ENCODE measurements at regions not wholly inside any gene's neighbourhood (a gene's known extent, or its start where the extent isn't known, plus 50 kb on each side); places are given as distances from the start of the nearest gene placed in this dataset.

DNA sequence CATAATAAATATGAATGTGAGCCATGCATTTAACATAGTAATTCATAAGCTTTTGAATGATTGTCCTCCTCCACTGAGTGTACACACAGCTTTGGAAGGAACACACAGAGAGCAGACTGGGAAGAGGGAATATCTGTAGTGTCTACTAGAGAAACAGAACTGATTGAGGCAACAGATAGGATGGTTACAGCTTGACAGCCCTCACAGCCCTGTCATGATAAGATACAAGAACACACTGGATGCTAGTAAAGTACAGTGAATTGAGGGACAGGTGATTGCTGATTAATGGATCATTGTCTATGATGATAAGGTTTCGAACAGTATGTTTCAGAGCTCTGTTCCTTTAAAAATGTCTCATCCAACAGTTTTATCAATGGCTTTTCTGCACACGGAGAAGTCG lies 383.4 kb upstream of the GBE1 start:
- Histone ChIP-seq H3K4me3 (ENCODE audit: low read length) (no peak overlapping the region), H3K9me3 (replicated peaks; ENCODE audit: low read length) (no peaks in the 10 kb centered on the region), H3K4me1 (ENCODE audit: control insufficient read depth, insufficient read depth, low read length) (no peaks in the 10 kb centered on the region), H3K9ac (ENCODE audit: low read depth, low read length) (no peak overlapping the region), H3K36me3 (ENCODE audit: insufficient read depth, low read length) (no peaks in the 10 kb centered on the region), H3K27me3 (ENCODE audit: control insufficient read depth, insufficient read depth, low read length) (no peaks in the 10 kb centered on the region), H3K4me2 (ENCODE audit: low read length) (no peak overlapping the region)

DNA sequence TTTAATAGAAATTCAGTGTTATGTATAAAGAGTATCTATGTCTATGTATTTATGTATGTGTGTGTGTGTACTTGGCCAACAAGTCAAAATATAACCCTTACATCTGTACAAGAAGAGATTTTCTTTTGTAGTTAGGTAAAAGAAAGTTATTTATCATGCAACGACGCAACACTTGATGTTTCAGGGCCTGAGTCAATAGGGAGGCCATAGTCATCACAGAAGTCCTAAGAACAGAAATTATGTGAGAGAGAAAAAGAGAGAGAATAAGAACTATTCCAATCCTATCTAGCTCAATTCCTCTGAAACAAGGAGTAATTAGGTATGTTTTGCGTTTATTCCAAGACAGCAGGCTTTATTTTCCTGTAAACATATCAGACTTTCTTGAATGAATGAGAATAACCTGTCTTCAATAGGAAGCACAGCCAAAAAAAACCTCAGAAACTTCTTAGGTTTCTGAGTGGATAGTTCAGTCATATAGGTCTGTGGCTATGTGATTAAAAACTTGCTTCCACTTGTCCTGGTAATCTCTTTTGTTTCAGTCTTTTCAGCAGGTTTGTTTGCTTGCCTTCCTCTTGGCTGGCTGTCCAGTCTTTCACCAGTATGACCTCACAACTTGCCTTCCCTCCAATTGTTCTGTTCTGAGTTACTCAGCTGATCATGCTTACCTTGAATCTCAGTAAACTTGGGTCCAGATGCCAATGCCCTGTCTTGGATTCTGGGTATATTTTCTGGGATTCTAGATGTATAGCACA lies 382.4 kb upstream of the GBE1 start:
- Histone ChIP-seq H3K4me3 (ENCODE audit: low read length) (no peak overlapping the region), H3K9me3 (replicated peaks; ENCODE audit: low read length) (no peaks in the 10 kb centered on the region), H3K36me3 (ENCODE audit: insufficient read depth, low read length) (no peaks in the 10 kb centered on the region), H3K4me2 (ENCODE audit: low read length) (no peak overlapping the region), H3K9ac (ENCODE audit: low read depth, low read length) (no peak overlapping the region), H3K27me3 (ENCODE audit: control insufficient read depth, insufficient read depth, low read length) (no peaks in the 10 kb centered on the region), H3K4me1 (ENCODE audit: control insufficient read depth, insufficient read depth, low read length) (no peaks in the 10 kb centered on the region)

DNA sequence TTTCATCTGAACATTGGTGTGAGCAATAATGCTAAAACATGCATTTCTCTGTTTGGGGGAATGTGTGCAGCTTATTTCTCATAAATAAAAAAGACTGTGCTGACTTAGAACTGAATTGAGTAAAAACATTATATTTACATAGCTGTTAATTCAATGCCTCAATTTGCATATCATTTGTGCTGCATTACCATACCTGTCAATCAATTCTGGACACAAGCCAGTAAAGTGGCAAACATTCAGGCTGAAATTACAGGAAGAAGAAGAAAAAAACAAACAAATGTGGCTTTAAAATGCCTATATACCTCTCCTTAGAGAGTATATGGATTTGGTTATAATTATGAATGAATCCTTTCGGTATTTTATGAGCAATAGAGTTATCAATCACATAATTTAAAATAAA lies 380.1 kb upstream of the GBE1 start:
- H3K36me3 ChIP-seq (ENCODE audit: insufficient read depth, low read length), result no peaks in the 10 kb centered on the region
- H3K9me3 ChIP-seq (replicated peaks; ENCODE audit: low read length), result no peaks in the 10 kb centered on the region
- no peak overlapping the region for H3K9ac ChIP-seq (ENCODE audit: low read depth, low read length)
- H3K4me1 ChIP-seq (ENCODE audit: control insufficient read depth, insufficient read depth, low read length), result no peaks in the 10 kb centered on the region
- H3K4me2 ChIP-seq (ENCODE audit: low read length), result no peak overlapping the region
- no peaks in the 10 kb centered on the region for H3K27me3 ChIP-seq (ENCODE audit: control insufficient read depth, insufficient read depth, low read length)
- no peak overlapping the region for H3K4me3 ChIP-seq (ENCODE audit: low read length)

DNA sequence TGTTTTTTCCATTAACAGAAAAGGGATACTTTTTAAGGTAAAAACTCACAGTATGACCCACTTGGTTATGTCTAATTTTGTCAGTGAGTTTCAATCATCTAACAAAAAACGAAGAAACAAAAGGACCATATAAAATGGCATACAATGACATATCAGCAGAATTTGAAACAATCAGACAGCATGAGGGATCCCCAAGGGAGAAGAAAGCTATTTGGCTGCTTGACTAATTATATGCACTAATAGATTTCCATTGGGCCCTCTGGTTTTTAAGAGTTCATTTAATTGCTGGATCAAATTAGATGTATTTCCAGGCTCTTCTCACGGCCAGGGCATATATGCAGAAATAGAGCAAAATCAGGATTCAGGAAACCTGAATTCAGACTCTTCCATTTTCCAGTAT lies 376.4 kb upstream of the GBE1 start:
- H3K9me3 ChIP-seq (replicated peaks; ENCODE audit: low read length), result no peaks in the 10 kb centered on the region
- H3K4me1 ChIP-seq (ENCODE audit: control insufficient read depth, insufficient read depth, low read length), result no peaks in the 10 kb centered on the region
- no peak overlapping the region for H3K4me2 ChIP-seq (ENCODE audit: low read length)
- H3K4me3 ChIP-seq (ENCODE audit: low read length), result no peak overlapping the region
- H3K27me3 ChIP-seq (ENCODE audit: control insufficient read depth, insufficient read depth, low read length), result no peaks in the 10 kb centered on the region
- no peak overlapping the region for H3K9ac ChIP-seq (ENCODE audit: low read depth, low read length)
- no peaks in the 10 kb centered on the region for H3K36me3 ChIP-seq (ENCODE audit: insufficient read depth, low read length)

DNA sequence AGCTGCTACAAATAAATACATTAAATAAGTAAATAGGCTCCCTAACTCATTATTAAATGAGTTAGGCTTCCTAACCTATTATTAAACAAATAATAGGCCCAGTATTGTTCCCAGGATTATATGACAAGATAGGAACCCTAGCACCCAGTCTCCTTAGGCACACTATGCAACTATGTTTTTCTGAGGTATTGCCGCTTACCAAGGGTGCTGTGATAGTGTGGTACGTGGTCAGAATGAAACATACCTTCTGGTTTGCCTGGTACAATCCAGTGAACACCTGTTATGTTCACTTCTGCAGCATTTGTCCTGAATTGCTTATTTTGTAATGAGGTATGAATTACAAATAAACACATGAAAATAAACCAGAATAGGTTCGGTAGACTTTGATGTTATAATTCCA lies 375.6 kb upstream of the GBE1 start:
- Histone ChIP-seq H3K36me3 (ENCODE audit: insufficient read depth, low read length) (no peaks in the 10 kb centered on the region), H3K9ac (ENCODE audit: low read depth, low read length) (no peak overlapping the region), H3K4me3 (ENCODE audit: low read length) (no peak overlapping the region), H3K4me2 (ENCODE audit: low read length) (no peak overlapping the region), H3K4me1 (ENCODE audit: control insufficient read depth, insufficient read depth, low read length) (no peaks in the 10 kb centered on the region), H3K27me3 (ENCODE audit: control insufficient read depth, insufficient read depth, low read length) (no peaks in the 10 kb centered on the region), H3K9me3 (replicated peaks; ENCODE audit: low read length) (no peaks in the 10 kb centered on the region)

DNA sequence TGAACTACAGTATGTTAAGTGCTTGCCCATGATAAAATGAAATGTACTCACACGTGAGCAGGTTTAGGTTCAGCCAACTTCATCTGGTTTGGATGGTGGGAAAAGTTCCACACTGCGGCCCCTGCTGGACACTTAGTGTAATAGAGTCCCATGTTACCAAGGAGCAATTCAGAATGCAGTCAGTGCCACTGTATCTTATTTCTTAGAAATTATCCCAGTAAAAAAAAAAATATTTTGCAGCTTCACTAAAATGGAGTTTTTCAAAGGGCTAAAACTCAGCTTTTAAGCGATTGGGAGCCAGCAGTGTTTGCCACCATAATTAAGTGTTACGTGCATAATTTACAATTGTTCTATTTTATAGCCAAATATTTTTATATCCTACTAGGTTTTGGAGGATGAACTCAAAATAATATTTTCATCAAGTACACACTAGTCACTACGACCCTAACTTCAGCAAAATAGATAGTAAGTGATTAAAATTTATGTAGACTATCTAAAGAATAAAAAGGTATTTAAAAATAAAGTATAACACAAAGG lies 371.7 kb upstream of the GBE1 start:
- Histone ChIP-seq H3K4me2 (ENCODE audit: low read length) (no peak overlapping the region), H3K9me3 (replicated peaks; ENCODE audit: low read length) (no peaks in the 10 kb centered on the region), H3K27me3 (ENCODE audit: control insufficient read depth, insufficient read depth, low read length) (no peaks in the 10 kb centered on the region), H3K36me3 (ENCODE audit: insufficient read depth, low read length) (no peaks in the 10 kb centered on the region), H3K9ac (ENCODE audit: low read depth, low read length) (no peak overlapping the region), H3K4me1 (ENCODE audit: control insufficient read depth, insufficient read depth, low read length) (no peaks in the 10 kb centered on the region), H3K4me3 (ENCODE audit: low read length) (no peak overlapping the region)

DNA sequence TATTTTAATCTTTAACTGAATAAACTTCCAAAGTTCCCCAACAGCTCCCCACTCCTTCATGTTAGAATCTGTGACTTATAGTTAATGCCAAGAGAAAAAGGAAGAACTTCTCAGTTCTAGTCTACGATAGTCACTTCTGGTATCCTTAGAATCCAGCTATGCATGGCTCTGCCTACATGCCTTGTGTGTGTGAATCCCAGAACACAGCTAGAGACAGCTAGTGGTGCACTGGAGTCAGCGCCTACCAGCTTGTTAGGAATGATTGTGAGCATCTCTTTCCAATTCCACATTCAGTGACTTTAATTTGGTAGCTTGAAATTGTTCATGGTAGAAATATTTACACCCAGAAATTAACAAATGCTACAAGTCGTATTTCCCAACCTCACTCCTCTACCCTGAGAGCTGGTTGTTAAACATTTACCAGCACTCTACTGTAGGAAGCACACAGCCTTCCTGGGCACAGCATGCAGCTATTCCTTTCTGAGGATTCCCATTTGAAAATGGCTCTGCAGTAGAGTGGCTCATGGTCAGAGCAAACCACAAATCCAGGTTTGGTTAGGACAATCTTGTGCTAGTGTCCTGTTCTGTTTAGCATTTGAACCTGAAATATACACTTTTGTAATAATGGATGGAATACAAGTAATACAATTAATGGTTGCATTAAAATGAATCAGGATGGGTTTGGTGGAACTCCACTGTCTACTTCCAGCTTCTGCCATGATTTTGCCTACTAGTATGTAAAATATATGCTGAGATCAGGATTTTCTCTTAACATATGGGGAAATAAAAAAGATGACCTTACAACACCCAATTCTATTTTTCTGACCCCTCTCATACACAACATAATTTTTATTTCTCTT lies 371.0 kb upstream of the GBE1 start:
- Histone ChIP-seq H3K9me3 (replicated peaks; ENCODE audit: low read length) (no peaks in the 10 kb centered on the region), H3K4me1 (ENCODE audit: control insufficient read depth, insufficient read depth, low read length) (no peaks in the 10 kb centered on the region), H3K4me3 (ENCODE audit: low read length) (no peak overlapping the region), H3K36me3 (ENCODE audit: insufficient read depth, low read length) (no peaks in the 10 kb centered on the region), H3K27me3 (ENCODE audit: control insufficient read depth, insufficient read depth, low read length) (no peaks in the 10 kb centered on the region), H3K4me2 (ENCODE audit: low read length) (no peak overlapping the region), H3K9ac (ENCODE audit: low read depth, low read length) (no peak overlapping the region)

DNA sequence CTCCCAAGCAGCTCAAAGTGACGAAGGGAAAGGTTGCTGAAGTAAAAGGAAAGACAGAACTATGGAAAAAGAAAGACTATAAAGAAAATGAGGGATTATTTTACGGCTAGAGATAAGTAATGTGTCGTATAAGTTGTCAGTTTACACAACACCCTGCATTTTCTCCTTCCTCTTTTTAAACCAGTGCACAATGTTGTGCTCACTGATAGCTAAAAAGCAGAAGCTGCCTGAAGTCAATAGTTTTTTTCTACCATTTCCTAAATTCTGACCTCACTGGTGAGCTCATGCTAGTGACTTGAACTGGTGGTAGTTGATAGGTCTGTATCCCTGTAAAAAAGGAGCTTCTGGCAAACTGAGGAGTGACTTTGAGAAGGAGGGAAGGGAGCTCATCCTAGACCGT lies 368.6 kb upstream of the GBE1 start:
- Histone ChIP-seq H3K4me3 (ENCODE audit: low read length) (no peak overlapping the region), H3K36me3 (ENCODE audit: insufficient read depth, low read length) (no peaks in the 10 kb centered on the region), H3K9me3 (replicated peaks; ENCODE audit: low read length) (no peaks in the 10 kb centered on the region), H3K4me1 (ENCODE audit: control insufficient read depth, insufficient read depth, low read length) (no peaks in the 10 kb centered on the region), H3K27me3 (ENCODE audit: control insufficient read depth, insufficient read depth, low read length) (no peaks in the 10 kb centered on the region), H3K9ac (ENCODE audit: low read depth, low read length) (no peak overlapping the region), H3K4me2 (ENCODE audit: low read length) (no peak overlapping the region)

DNA sequence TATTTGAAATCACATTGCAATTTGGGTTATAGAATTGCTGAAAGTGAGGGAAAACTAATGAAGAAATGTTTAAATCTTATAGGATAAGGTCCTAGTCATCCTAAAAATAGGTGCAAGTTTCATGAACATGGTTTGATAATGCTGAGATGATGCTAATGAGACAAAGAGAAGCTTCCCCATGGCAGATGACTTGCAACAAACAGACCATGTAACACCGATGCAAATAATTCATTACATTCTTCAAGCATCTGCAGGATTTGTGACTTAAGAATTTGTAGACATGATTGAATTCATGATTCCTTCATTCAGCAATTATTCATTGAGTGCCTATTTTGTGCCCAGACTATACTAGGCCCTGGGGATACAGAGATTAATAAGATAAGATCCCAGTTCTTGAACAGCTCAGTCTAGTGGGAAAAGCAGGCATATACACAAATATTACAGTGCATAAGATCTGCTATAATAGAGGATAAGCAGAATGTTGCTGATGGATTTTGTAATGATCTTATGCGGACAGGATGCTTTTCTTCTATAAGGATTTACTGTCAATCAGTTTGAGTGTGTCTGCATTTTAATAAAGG lies 367.9 kb upstream of the GBE1 start:
- H3K9me3 ChIP-seq (replicated peaks; ENCODE audit: low read length), result no peaks in the 10 kb centered on the region
- no peak overlapping the region for H3K4me2 ChIP-seq (ENCODE audit: low read length)
- H3K4me1 ChIP-seq (ENCODE audit: control insufficient read depth, insufficient read depth, low read length), result no peaks in the 10 kb centered on the region
- H3K9ac ChIP-seq (ENCODE audit: low read depth, low read length), result no peak overlapping the region
- H3K36me3 ChIP-seq (ENCODE audit: insufficient read depth, low read length), result no peaks in the 10 kb centered on the region
- no peak overlapping the region for H3K4me3 ChIP-seq (ENCODE audit: low read length)
- H3K27me3 ChIP-seq (ENCODE audit: control insufficient read depth, insufficient read depth, low read length), result no peaks in the 10 kb centered on the region

DNA sequence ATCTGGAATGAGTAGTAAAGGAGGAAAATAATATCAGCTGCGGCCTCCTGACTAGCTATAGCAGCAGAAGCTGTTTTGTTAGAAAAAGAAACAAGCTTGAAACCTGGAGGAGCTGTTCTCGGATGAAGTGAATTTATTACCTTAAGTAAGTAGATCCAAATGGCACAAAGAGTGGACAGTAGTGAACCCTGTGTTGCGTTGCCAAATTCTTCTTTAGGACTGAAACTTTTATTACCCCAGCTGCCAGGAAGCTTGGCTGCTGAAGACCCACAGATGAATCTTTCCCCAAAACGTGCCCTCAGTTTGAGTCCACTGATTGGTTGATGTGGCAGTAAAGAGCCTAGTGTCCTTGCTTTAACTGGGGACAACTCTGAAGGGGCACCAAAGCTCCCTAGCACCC lies 366.8 kb upstream of the GBE1 start:
- Histone ChIP-seq H3K4me3 (ENCODE audit: low read length) (no peak overlapping the region), H3K27me3 (ENCODE audit: control insufficient read depth, insufficient read depth, low read length) (no peaks in the 10 kb centered on the region), H3K36me3 (ENCODE audit: insufficient read depth, low read length) (no peaks in the 10 kb centered on the region), H3K4me2 (ENCODE audit: low read length) (no peak overlapping the region), H3K4me1 (ENCODE audit: control insufficient read depth, insufficient read depth, low read length) (no peaks in the 10 kb centered on the region), H3K9me3 (replicated peaks; ENCODE audit: low read length) (no peaks in the 10 kb centered on the region), H3K9ac (ENCODE audit: low read depth, low read length) (no peak overlapping the region)

DNA sequence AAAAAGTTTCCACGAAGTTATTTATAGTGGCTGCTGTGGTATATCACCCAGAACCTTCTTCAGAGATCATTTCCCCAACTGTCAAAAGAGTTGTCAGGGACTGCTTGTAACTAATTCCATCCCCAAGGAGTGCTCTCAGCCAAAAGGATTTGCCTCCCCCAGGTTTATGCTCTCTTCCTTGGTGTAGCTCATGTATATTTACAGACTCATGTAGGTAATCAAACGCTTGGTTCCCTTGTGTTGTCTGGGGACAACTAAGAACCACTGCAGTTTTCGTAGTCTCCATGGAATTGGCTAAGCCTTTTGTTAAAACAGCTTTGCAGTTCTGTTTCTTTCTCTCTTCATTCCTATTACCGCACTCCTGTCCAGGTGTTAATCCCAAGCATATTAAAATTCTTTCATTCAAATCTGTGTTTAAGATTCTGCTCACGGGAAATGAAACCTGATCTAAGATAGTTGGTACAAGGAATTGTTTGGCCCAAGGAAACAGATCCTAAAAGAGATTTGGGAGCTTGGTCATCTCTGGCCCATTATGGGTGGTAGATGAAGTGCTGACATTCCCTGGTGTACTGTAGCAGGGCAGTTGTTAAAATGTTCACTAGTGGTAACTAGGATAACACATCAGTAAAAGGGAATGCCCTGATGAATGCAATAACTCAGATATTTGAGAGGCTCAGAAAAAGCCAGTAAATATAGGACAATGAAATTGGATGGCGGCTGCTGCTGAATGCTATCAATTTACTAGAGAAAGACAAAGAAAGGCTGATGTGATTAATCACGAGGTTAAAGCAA lies 361.3 kb upstream of the GBE1 start:
- no peak overlapping the region for H3K9ac ChIP-seq (ENCODE audit: low read depth, low read length)
- no peaks in the 10 kb centered on the region for H3K36me3 ChIP-seq (ENCODE audit: insufficient read depth, low read length)
- no peaks in the 10 kb centered on the region for H3K27me3 ChIP-seq (ENCODE audit: control insufficient read depth, insufficient read depth, low read length)
- H3K4me3 ChIP-seq (ENCODE audit: low read length), result no peak overlapping the region
- H3K9me3 ChIP-seq (replicated peaks; ENCODE audit: low read length), result no peaks in the 10 kb centered on the region
- H3K4me2 ChIP-seq (ENCODE audit: low read length), result no peak overlapping the region
- no peaks in the 10 kb centered on the region for H3K4me1 ChIP-seq (ENCODE audit: control insufficient read depth, insufficient read depth, low read length)

Data from skeletal muscle satellite cell (primary cell).